ENCODE measurements at regions not wholly inside any gene's neighbourhood (a gene's known extent, or its start where the extent isn't known, plus 50 kb on each side); places are given as distances from the start of the nearest gene placed in this dataset.

DNA sequence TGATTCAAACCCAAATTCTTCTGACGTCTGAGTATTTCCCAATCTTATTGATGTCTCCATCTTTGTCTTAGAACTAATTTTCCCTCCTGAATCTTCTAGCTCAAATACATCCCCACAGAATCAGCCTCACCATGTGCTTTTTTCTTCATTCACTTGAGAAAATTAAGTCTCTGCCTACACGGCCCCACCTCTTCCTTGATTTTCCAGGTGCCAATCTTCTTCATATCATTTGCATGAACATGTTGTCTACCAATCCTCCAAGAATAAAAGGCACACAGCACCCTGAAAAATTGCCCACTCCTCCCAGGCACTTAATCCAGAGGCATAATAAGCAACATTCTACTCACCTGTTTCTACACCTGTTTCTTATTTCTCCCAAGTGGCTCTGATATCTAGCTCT is 408.1 kb upstream of the NBEA start:
- TF ChIP-seq, protein P1, sequence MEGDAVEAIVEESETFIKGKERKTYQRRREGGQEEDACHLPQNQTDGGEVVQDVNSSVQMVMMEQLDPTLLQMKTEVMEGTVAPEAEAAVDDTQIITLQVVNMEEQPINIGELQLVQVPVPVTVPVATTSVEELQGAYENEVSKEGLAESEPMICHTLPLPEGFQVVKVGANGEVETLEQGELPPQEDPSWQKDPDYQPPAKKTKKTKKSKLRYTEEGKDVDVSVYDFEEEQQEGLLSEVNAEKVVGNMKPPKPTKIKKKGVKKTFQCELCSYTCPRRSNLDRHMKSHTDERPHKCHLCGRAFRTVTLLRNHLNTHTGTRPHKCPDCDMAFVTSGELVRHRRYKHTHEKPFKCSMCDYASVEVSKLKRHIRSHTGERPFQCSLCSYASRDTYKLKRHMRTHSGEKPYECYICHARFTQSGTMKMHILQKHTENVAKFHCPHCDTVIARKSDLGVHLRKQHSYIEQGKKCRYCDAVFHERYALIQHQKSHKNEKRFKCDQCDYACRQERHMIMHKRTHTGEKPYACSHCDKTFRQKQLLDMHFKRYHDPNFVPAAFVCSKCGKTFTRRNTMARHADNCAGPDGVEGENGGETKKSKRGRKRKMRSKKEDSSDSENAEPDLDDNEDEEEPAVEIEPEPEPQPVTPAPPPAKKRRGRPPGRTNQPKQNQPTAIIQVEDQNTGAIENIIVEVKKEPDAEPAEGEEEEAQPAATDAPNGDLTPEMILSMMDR (IDR thresholded peaks at IDR 0.05) = no peak
- TF ChIP-seq POLR2A (IDR thresholded peaks at IDR 0.05) = no peak

All from testis (tissue), 2 donors.